ENCODE measurements at regions not wholly inside any gene's neighbourhood (a gene's known extent, or its start where the extent isn't known, plus 50 kb on each side); places are given as distances from the start of the nearest gene placed in this dataset.

DNA sequence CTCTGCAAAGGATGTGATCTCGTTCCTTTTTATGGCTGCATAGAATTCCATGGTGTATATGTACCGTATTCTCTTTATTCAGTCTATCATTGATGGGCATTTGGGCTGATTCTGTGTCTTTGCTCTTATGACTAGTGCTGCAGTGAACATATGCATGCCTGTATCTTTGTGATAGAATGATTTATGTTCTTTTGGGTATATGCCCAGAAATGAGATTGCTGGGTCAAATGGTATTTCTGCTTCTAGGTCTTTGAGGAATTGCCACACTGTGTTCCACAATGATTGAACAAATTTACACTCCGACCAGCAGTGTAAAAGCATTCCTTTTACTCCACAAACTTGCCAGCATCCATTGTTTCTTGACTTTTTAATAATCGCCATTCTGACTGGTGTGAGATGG is 60.2 kb upstream of the ADORA2B start:
- no peak for TF ChIP-seq CTCF (conservative IDR thresholded peaks at IDR 0.05)
- no peak overlapping the region for H3K9ac ChIP-seq (ENCODE audit: extremely low read depth, low read length, poor library complexity, severe bottlenecking)
- no peaks in the 10 kb centered on the region for H3K9me3 ChIP-seq (ENCODE audit: control insufficient read depth, low read length)
- H3K27me3 ChIP-seq (ENCODE audit: control insufficient read depth, insufficient read depth, low read length, poor library complexity, severe bottlenecking) = no peaks in the 10 kb centered on the region
- Mint-ChIP-seq H3K9me3 (no peaks in the 10 kb centered on the region), H3K27ac (no peak overlapping the region), H3K4me3 (no peak overlapping the region), H3K36me3 (ENCODE audit: low read depth) (no peaks in the 10 kb centered on the region), H3K4me1 (no peaks in the 10 kb centered on the region), H3K27me3 (ENCODE audit: insufficient read depth) (no peaks in the 10 kb centered on the region)
- DNase-seq = no peak
- H3K4me3 ChIP-seq (ENCODE audit: low read length) = no peak overlapping the region
- no peak overlapping the region for H3K27ac ChIP-seq (ENCODE audit: low read depth, low read length)
- H3K4me1 ChIP-seq (ENCODE audit: control insufficient read depth, insufficient read depth, low read length) = no peaks in the 10 kb centered on the region
- 86 to 95% methylated on average over 3 to 4 of the region's 4 CpGs for WGBS, 2 experiments (ENCODE audit: insufficient coverage in 1 of 2, insufficient read length in 1 of 2)
- H3K36me3 ChIP-seq (ENCODE audit: control insufficient read depth, insufficient read depth, low read length) = no peaks in the 10 kb centered on the region

GRCh38 chr17:15885770-15886169 is 59.2 kb upstream of the ADORA2B start:
- Histone ChIP-seq H3K9me3 (ENCODE audit: control insufficient read depth, low read length) (no peaks in the 10 kb centered on the region), H3K4me1 (ENCODE audit: control insufficient read depth, insufficient read depth, low read length) (no peaks in the 10 kb centered on the region), H3K27me3 (ENCODE audit: control insufficient read depth, insufficient read depth, low read length, poor library complexity, severe bottlenecking) (no peaks in the 10 kb centered on the region), H3K27ac (ENCODE audit: low read depth, low read length) (no peak overlapping the region), H3K9ac (ENCODE audit: extremely low read depth, low read length, poor library complexity, severe bottlenecking) (no peak overlapping the region), H3K36me3 (ENCODE audit: control insufficient read depth, insufficient read depth, low read length) (no peaks in the 10 kb centered on the region), H3K4me3 (ENCODE audit: low read length) (no peak overlapping the region)
- H3K9me3 Mint-ChIP-seq = no peaks in the 10 kb centered on the region
- no peak for TF ChIP-seq CTCF (conservative IDR thresholded peaks at IDR 0.05)
- no peak overlapping the region for H3K4me3 Mint-ChIP-seq
- H3K4me1 Mint-ChIP-seq = no peaks in the 10 kb centered on the region
- H3K36me3 Mint-ChIP-seq (ENCODE audit: low read depth) = no peaks in the 10 kb centered on the region
- DNase-seq = no peak
- WGBS, 2 experiments (ENCODE audit: insufficient coverage in 1 of 2, insufficient read length in 1 of 2) = 81 to 92% methylated on average over 2 of the region's 2 CpGs
- H3K27me3 Mint-ChIP-seq (ENCODE audit: insufficient read depth) = no peaks in the 10 kb centered on the region
- no peak overlapping the region for H3K27ac Mint-ChIP-seq

DNA sequence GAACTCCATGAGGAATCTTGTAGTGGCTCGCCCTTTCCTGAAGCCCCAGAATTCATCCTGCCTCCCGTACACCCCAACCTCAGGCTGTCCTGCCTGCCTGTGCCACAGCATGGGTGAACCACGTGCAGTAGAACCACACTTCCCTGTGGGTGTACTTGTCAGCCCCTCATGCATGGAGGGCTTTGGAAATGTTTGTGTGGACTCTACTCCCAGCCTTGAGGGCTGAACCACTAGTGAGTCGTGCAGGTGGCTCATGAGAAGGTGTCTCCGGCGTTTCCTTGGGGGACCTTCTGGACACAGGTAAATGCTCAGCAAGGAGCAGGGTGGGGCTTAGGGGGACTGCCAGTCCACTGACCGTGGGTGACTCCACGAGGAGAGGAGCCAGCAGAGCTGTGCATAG is 58.7 kb upstream of the ADORA2B start:
- no peaks in the 10 kb centered on the region for H3K27me3 ChIP-seq (ENCODE audit: control insufficient read depth, insufficient read depth, low read length, poor library complexity, severe bottlenecking)
- 88 to 94% methylated on average over 7 to 8 of the region's 8 CpGs for WGBS, 2 experiments (ENCODE audit: insufficient coverage in 1 of 2, insufficient read length in 1 of 2)
- H3K27me3 Mint-ChIP-seq (ENCODE audit: insufficient read depth) = no peaks in the 10 kb centered on the region
- no peaks in the 10 kb centered on the region for H3K4me1 Mint-ChIP-seq
- H3K9ac ChIP-seq (ENCODE audit: extremely low read depth, low read length, poor library complexity, severe bottlenecking) = no peak overlapping the region
- no peaks in the 10 kb centered on the region for H3K9me3 ChIP-seq (ENCODE audit: control insufficient read depth, low read length)
- H3K36me3 ChIP-seq (ENCODE audit: control insufficient read depth, insufficient read depth, low read length) = no peaks in the 10 kb centered on the region
- H3K4me1 ChIP-seq (ENCODE audit: control insufficient read depth, insufficient read depth, low read length) = no peaks in the 10 kb centered on the region
- no peak overlapping the region for H3K27ac ChIP-seq (ENCODE audit: low read depth, low read length)
- H3K4me3 ChIP-seq (ENCODE audit: low read length) = no peak overlapping the region
- no peaks in the 10 kb centered on the region for H3K36me3 Mint-ChIP-seq (ENCODE audit: low read depth)
- no peak for DNase-seq
- no peak overlapping the region for H3K27ac Mint-ChIP-seq
- H3K9me3 Mint-ChIP-seq = no peaks in the 10 kb centered on the region
- no peak for TF ChIP-seq CTCF (conservative IDR thresholded peaks at IDR 0.05)
- no peak overlapping the region for H3K4me3 Mint-ChIP-seq

Data from endodermal cell (in vitro differentiated cells).